ENCODE measurements at regions not wholly inside any gene's neighbourhood (a gene's known extent, or its start where the extent isn't known, plus 50 kb on each side); places are given as distances from the start of the nearest gene placed in this dataset.

- DNase-seq: no peak
These were observed 353.7 kb downstream of the SLITRK6 start for GRCh38 chr13:85445534-85445933.

DNA sequence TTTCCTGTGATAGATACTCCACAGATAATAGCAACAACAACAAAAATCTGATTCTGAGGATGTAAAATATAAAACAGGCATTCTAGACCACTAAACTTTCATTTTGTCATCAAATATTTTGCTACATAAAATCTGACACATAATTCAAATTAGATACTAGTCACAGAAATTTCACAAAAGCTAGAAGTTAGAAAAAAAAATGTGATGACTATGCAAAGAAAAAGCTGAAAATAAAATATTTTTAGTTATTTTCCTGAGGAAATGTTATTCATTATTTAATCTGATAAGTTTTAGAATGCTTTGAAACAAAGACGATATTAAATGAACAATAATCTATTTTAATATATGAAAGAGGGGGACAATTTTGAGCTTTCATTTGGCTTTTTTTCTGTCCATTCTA is 357.2 kb downstream of the SLITRK6 start:
- DNase-seq: no peak

GRCh38 chr13:85441364-85441763 is 357.9 kb downstream of the SLITRK6 start:
- DNase-seq: no peak

DNA sequence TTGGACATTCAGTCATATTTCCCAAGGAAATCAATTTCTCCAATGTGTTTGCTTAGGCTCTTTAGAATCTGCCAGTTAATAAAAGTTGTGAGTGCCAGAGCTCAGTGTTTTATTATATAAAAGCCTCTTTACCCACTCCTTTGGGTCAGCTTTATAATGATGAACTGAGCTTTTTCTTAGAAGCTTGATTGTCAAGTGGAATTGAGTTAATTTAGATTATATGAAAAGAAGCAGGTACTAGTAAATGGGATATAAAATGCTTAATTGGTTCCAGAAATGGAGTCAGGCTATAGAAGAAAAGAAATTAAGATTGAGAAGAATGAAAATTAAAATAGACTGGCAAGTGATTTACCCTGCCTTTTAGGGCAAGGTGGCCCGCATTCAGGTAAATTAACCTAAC is 363.2 kb downstream of the SLITRK6 start:
- DNase-seq: no peak

GRCh38 chr13:85434927-85435326 is 364.3 kb downstream of the SLITRK6 start:
- DNase-seq: no peak

GRCh38 chr13:85432881-85433280 is 366.3 kb downstream of the SLITRK6 start:
- no peak for DNase-seq

DNA sequence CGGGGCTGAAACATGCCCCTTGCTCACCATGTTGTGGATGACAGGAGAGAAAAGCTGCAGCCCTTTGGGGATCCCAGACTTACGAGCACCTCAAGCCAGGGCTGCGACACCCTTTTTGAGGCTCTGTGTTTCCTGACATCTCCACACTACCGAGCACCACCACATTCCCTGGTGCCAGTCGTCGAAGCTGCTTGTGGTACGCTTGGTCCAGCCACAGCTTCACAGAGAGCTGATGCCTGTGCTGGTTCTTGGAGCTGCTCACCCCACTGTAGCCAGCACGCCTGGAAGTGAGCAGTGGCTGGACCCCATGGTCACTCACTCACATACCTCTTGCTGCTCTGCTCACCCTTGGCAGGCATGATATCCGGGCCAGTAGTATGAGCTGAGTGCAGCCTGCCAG is 367.5 kb downstream of the SLITRK6 start:
- no peak for DNase-seq

- no peak for DNase-seq
These were observed 368.9 kb downstream of the SLITRK6 start for GRCh38 chr13:85430216-85430794.

DNA sequence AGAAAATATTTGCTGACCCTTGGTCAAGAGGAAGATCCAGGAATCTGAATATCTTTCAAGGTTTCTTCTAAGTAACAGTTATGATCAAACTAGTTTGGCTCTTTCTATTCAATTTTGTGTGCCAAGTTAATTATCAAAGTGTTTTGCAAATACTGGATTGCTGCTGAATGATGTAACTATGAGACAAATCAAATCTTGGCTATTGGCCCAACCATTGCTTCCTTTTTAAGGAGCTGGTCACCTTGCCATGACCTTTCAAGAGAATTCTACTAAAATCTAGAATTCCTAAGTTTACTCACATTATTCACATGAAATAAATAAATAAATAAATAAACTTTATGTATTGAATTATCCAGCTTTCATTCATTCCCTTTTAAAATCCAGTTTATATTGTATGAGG is 371.8 kb downstream of the SLITRK6 start:
- no peak for DNase-seq

- DNase-seq: no peak
These were observed 379.1 kb downstream of the SLITRK6 start for GRCh38 chr13:85420136-85420535.

- DNase-seq: no peak
These were observed 379.6 kb downstream of the SLITRK6 start for GRCh38 chr13:85419611-85420010.

- no peak for DNase-seq
These were observed 381.4 kb downstream of the SLITRK6 start for GRCh38 chr13:85417807-85418206.

GRCh38 chr13:85413664-85414063 is 385.6 kb downstream of the SLITRK6 start:
- DNase-seq: no peak

DNA sequence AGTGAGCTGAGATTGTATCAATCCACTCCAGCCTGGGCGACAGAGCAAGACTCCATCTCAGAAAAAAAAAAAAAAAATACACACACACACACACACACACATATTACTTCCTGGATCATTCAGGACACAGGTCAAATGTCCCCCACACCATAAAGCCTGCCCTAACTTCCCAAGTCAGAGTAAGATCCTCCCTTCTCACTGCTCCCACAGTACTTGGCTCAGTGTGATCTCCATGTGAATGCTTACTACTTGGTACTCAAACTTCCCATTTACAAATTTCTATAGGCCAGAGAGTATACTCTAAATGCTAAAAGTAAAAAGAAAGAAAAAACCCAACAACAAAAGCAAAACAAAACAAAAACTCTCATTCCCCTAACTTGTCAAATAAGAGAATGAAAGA is 386.8 kb downstream of the SLITRK6 start:
- DNase-seq: no peak

- DNase-seq: no peak
These were observed 387.6 kb downstream of the SLITRK6 start for GRCh38 chr13:85411591-85411990.

- no peak for DNase-seq
These were observed 390.8 kb downstream of the SLITRK6 start for GRCh38 chr13:85408415-85408814.

- no peak for DNase-seq
These were observed 392.8 kb downstream of the SLITRK6 start for GRCh38 chr13:85406269-85406975.

GRCh38 chr13:85405316-85405897 is 393.8 kb downstream of the SLITRK6 start:
- DNase-seq: no peak

DNA sequence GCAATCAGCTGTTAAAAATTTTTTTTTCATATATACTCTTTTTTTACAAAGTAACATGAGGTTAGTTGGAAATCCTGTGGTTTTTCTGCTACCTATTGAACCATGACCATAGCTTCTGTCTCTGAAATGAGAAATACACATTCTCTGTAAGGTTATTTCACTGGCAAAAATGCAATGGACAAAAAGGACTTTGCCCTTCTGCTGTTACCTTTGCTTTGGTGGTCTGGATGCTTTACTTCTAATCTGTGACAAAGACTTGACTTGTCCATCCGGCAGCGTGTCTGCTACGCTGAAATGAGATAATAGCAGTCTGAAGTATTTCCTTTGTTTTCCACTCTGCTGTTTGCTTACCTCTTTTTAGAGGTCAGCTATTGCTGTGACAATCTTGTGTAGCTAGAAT is 412.8 kb downstream of the SLITRK6 start:
- no peak for DNase-seq

- DNase-seq: no peak
These were observed 415.9 kb downstream of the SLITRK6 start for GRCh38 chr13:85383291-85383690.

DNA sequence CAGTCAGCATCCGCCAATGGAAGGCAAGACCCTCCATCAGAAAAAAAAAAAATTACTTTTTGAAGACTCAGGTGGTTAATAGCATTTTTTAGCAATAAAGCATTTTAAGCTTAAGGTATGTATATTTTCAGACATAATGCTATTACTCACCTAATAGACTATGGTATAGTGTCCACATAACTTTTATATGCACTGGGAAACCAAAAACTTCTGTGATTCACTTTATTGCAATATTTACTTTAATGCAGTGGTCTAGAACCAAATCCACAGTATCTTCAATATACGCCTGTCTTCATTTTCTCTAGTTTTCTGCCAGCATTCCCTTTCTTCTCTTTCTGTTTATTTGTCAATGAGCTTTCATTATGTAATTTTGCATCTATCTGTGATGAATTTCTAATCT is 418.1 kb downstream of the SLITRK6 start:
- DNase-seq: no peak

- DNase-seq: no peak
These were observed 419.2 kb downstream of the SLITRK6 start for GRCh38 chr13:85379991-85380390.

GRCh38 chr13:85379433-85379832 is 419.8 kb downstream of the SLITRK6 start:
- no peak for DNase-seq

GRCh38 chr13:85377783-85378182 is 421.4 kb downstream of the SLITRK6 start:
- DNase-seq: no peak

DNA sequence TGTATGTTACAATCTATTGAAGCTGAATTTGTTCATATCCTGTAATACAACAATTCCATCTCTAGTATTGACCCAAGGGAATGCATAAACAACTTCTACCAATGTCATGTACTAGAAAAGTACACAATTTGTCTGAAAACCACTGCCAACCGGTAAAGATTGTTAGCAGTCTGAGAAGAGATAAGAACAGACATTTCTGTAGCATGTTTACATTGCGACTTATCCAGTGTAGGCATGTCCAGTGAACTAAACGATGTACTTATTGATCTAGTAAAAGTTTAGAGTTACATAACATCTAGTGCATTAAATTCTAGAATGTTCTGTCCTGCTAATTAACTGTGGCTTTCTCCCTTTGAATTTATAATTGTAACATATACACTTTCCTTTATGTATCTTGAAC is 425.9 kb downstream of the SLITRK6 start:
- no peak for DNase-seq
